ENCODE measurements at regions not wholly inside any gene's neighbourhood (a gene's known extent, or its start where the extent isn't known, plus 50 kb on each side); places are given as distances from the start of the nearest gene placed in this dataset.
A peak's percentile ranks its signal among the peaks of the same experiment; 100 is the strongest.

DNA sequence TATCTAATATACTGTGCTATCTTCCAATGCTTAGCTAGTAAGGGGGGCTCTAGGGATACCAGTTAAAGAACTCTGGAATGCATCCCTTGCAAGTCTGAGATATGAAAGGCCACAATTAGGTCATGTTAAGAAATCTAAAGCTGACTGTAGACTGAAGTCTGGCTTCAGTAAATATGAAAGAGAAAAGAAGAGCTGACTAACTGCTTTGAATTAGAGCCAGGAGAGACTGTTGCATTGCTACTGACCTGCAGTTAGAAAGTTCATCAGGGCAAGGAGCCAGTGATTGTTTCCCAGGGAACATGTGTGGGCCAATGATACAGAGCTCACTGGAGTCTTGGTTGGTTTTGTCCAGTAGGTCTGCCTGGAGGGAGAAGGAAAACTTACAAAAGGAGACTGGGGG lies 472.1 kb upstream of the TNC start:
- DNase-seq (ENCODE audit: low spot score), result no peak
- no peaks in the 10 kb centered on the region for H3K9me3 ChIP-seq
- no peak overlapping the region for H3K4me3 ChIP-seq
- no peak for ATAC-seq (ENCODE audit: insufficient number of reproducible peaks, low FRiP score, low read depth)
- H3K27me3 ChIP-seq (replicated peaks; ENCODE audit: insufficient read depth), result no peaks in the 10 kb centered on the region
- H3K27ac ChIP-seq, result no peak overlapping the region
- peaks cover 2 to 16% of the 10 kb centered on the region in 2 donors for H3K4me1 ChIP-seq (ENCODE audit: control insufficient read depth in 1 of 2, low read depth in 2 of 2)
- H3K36me3 ChIP-seq, result no peaks in the 10 kb centered on the region
- TF ChIP-seq, protein P1, sequence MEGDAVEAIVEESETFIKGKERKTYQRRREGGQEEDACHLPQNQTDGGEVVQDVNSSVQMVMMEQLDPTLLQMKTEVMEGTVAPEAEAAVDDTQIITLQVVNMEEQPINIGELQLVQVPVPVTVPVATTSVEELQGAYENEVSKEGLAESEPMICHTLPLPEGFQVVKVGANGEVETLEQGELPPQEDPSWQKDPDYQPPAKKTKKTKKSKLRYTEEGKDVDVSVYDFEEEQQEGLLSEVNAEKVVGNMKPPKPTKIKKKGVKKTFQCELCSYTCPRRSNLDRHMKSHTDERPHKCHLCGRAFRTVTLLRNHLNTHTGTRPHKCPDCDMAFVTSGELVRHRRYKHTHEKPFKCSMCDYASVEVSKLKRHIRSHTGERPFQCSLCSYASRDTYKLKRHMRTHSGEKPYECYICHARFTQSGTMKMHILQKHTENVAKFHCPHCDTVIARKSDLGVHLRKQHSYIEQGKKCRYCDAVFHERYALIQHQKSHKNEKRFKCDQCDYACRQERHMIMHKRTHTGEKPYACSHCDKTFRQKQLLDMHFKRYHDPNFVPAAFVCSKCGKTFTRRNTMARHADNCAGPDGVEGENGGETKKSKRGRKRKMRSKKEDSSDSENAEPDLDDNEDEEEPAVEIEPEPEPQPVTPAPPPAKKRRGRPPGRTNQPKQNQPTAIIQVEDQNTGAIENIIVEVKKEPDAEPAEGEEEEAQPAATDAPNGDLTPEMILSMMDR (IDR thresholded peaks at IDR 0.05), result no peak

DNA sequence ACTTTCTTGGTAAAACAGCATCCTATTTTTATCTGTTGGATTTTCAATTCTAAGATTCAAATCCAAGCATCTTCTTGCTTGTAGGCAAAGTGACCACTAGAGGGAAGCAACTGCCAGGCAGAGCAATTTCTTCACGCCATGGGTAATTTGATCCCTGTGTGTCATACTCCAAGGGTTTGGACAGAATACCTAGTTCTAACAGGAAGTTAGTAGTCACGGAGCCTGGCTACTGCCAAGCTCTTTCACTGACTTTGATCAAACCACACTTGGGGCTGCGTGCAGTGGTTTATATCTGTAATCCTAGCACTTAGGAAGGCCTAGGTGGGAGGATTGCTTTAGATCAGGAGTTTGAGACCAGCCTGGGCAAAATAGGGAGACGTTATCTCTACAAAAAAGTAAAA lies 473.6 kb upstream of the TNC start:
- Histone ChIP-seq H3K9me3 (no peaks in the 10 kb centered on the region), H3K4me3 (no peak overlapping the region), H3K27me3 (replicated peaks; ENCODE audit: insufficient read depth) (no peaks in the 10 kb centered on the region), H3K4me1 (ENCODE audit: control insufficient read depth in 1 of 2, low read depth in 2 of 2) (peaks cover 2 to 27% of the 10 kb centered on the region in 2 donors), H3K36me3 (no peaks in the 10 kb centered on the region), H3K27ac (peak overlapping the region; percentile 62 to 67)
- DNase-seq (ENCODE audit: low spot score) (peak; percentile 67), ATAC-seq (ENCODE audit: insufficient number of reproducible peaks, low FRiP score, low read depth) (peak; percentile 94)
- TF ChIP-seq, protein P1 (IDR thresholded peaks at IDR 0.05), result peak; percentile 87

DNA sequence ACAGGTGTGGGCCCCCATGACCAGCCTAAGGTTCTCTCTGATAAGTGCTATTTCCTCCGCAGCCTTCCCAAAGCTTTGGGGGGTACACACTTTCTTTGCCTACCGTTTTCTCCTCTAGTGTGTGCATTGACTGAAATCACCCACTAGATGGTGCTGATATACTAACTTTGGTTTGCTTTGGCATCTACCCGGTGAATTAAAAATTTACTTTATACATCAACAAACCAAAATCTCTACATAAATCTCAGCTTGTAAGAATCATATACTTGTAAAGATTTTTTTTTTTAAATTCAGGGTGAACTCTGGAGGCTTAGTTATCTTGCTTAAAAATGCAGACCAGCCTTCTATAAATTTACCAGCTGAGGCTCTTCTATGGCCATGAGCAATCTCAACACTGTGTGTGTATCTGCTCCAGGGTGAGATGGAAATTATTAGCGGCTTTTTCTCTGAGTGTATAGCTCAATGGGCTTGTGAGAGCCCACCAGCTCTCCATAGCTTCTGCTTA lies 475.7 kb upstream of the TNC start:
- no peak for DNase-seq (ENCODE audit: low spot score)
- no peak for ATAC-seq (ENCODE audit: insufficient number of reproducible peaks, low FRiP score, low read depth)
- TF ChIP-seq, protein P1 (IDR thresholded peaks at IDR 0.05), result peak; percentile 87
- Histone ChIP-seq H3K27me3 (replicated peaks; ENCODE audit: insufficient read depth) (no peaks in the 10 kb centered on the region), H3K4me1 (ENCODE audit: control insufficient read depth in 1 of 2, low read depth in 2 of 2) (peaks cover 2 to 27% of the 10 kb centered on the region in 2 donors), H3K4me3 (no peak overlapping the region), H3K9me3 (no peaks in the 10 kb centered on the region), H3K27ac (no peak overlapping the region), H3K36me3 (no peaks in the 10 kb centered on the region)

DNA sequence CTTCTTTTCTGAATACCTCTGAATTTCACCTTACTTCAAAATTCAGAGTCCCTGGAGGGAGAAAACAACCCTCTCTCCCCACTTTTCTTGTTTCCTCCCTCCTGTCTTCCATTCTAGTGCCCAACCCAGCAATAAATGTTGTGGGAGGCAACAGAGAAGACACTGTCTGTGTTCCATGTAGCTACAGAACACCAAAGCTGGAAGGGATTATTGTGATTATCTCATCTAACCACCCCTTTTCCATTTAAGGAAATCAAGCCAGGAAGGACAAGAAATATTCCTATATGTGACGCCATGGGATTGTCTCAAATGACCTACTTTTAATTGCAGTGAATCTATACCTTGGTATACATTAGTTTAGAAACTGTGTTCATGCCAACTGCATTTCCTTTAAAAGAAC lies 476.6 kb upstream of the TNC start:
- DNase-seq (ENCODE audit: low spot score) (no peak), ATAC-seq (ENCODE audit: insufficient number of reproducible peaks, low FRiP score, low read depth) (no peak)
- Histone ChIP-seq H3K27me3 (replicated peaks; ENCODE audit: insufficient read depth) (no peaks in the 10 kb centered on the region), H3K9me3 (no peaks in the 10 kb centered on the region), H3K36me3 (no peaks in the 10 kb centered on the region), H3K4me1 (ENCODE audit: control insufficient read depth in 1 of 2, low read depth in 2 of 2) (peaks cover 2 to 27% of the 10 kb centered on the region in 2 donors), H3K27ac (no peak overlapping the region), H3K4me3 (no peak overlapping the region)
- TF ChIP-seq, protein P1 (IDR thresholded peaks at IDR 0.05), result no peak

DNA sequence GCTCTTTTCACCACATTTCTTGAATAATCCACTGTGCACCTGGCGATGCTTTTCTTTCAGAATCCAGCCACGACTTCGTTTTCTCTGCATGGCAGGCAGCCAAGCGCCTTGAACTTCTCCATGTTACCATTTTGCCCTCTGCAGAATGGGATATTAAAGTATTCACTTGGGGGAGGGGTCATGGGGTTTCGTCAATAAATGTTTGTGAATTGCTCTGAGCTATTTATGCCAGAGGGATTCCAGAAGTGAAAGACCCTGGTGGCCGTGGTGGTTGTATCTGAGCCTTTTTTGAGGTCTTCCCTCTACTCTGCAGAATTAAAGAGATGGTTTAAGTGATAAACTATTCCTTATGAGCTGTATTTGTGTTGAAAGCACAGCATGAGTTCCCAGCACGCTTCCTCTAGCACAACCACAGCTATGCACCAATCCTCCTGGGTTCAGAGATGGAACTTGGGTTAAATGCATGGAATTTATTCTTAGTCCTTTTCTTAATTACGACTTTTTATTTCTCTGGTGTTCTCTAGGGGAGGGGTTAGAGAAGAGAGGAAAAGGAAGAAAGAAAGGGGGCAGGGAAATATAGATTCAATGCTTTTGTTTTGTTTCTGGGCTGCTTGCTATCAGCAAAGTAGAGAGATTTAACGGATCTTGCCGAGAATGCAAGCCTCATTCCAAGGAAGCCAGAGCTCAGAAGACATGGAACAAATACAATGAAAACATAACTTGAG lies 478.2 kb upstream of the TNC start:
- no peaks in the 10 kb centered on the region for H3K9me3 ChIP-seq
- peak overlapping the region; percentile 42 for H3K4me3 ChIP-seq
- no peaks in the 10 kb centered on the region for H3K27me3 ChIP-seq (replicated peaks; ENCODE audit: insufficient read depth)
- ATAC-seq (ENCODE audit: insufficient number of reproducible peaks, low FRiP score, low read depth) (no peak), DNase-seq (ENCODE audit: low spot score) (no peak)
- H3K27ac ChIP-seq, result peak overlapping the region; percentile 12 to 16
- peaks cover 2 to 27% of the 10 kb centered on the region in 2 donors for H3K4me1 ChIP-seq (ENCODE audit: control insufficient read depth in 1 of 2, low read depth in 2 of 2)
- no peaks in the 10 kb centered on the region for H3K36me3 ChIP-seq
- TF ChIP-seq, protein P1 (IDR thresholded peaks at IDR 0.05), result no peak

All from thoracic aorta (tissue), 2 donors.